ENCODE measurements at regions not wholly inside any gene's neighbourhood (a gene's known extent, or its start where the extent isn't known, plus 50 kb on each side); places are given as distances from the start of the nearest gene placed in this dataset.

- 34% methylated on average over 3 of the region's 3 CpGs for WGBS
- H3K27ac ChIP-seq (ENCODE audit: low read depth), result no peak overlapping the region
- no peak for DNase-seq (ENCODE audit: extremely low spot score)
- H3K36me3 ChIP-seq (ENCODE audit: insufficient read depth), result no peaks in the 10 kb centered on the region
- H3K4me3 ChIP-seq (ENCODE audit: low read depth, low read length), result no peak overlapping the region
- H3K4me1 ChIP-seq (ENCODE audit: insufficient read depth), result no peaks in the 10 kb centered on the region
Observed at GRCh38 chr10:6771331-6771730, 191.3 kb upstream of the PRKCQ start.

GRCh38 chr10:6770846-6771245, 190.8 kb upstream of the PRKCQ start:
- Histone ChIP-seq H3K36me3 (ENCODE audit: insufficient read depth) (no peaks in the 10 kb centered on the region), H3K4me1 (ENCODE audit: insufficient read depth) (no peaks in the 10 kb centered on the region), H3K4me3 (ENCODE audit: low read depth, low read length) (no peak overlapping the region), H3K27ac (ENCODE audit: low read depth) (no peak overlapping the region)
- no peak for DNase-seq (ENCODE audit: extremely low spot score)
- WGBS, result 40% methylated on average over 6 of the region's 6 CpGs

GRCh38 chr10:6769704-6770417, 189.8 kb upstream of the PRKCQ start:
- Histone ChIP-seq H3K27ac (ENCODE audit: low read depth) (no peak overlapping the region), H3K4me1 (ENCODE audit: insufficient read depth) (no peaks in the 10 kb centered on the region), H3K36me3 (ENCODE audit: insufficient read depth) (no peaks in the 10 kb centered on the region), H3K4me3 (ENCODE audit: low read depth, low read length) (no peak overlapping the region)
- no peak for DNase-seq (ENCODE audit: extremely low spot score)
- 93% methylated on average over 6 of the region's 6 CpGs for WGBS

- Histone ChIP-seq H3K4me3 (ENCODE audit: low read depth, low read length) (no peak overlapping the region), H3K36me3 (ENCODE audit: insufficient read depth) (no peaks in the 10 kb centered on the region), H3K27ac (ENCODE audit: low read depth) (no peak overlapping the region), H3K4me1 (ENCODE audit: insufficient read depth) (no peaks in the 10 kb centered on the region)
- WGBS, result 22% methylated on average over 11 of the region's 11 CpGs
- no peak for DNase-seq (ENCODE audit: extremely low spot score)
Observed at GRCh38 chr10:6766131-6766801, 186.2 kb upstream of the PRKCQ start.

- no peaks in the 10 kb centered on the region for H3K36me3 ChIP-seq (ENCODE audit: insufficient read depth)
- no peak overlapping the region for H3K27ac ChIP-seq (ENCODE audit: low read depth)
- 77% methylated on average over 6 of the region's 6 CpGs for WGBS
- no peaks in the 10 kb centered on the region for H3K4me1 ChIP-seq (ENCODE audit: insufficient read depth)
- no peak overlapping the region for H3K4me3 ChIP-seq (ENCODE audit: low read depth, low read length)
- no peak for DNase-seq (ENCODE audit: extremely low spot score)
Observed at GRCh38 chr10:6763423-6763822, 183.3 kb upstream of the PRKCQ start.

- no peaks in the 10 kb centered on the region for H3K4me1 ChIP-seq (ENCODE audit: insufficient read depth)
- no peak for DNase-seq (ENCODE audit: extremely low spot score)
- no peaks in the 10 kb centered on the region for H3K36me3 ChIP-seq (ENCODE audit: insufficient read depth)
- WGBS, result 68% methylated on average over 5 of the region's 5 CpGs
- no peak overlapping the region for H3K4me3 ChIP-seq (ENCODE audit: low read depth, low read length)
- no peak overlapping the region for H3K27ac ChIP-seq (ENCODE audit: low read depth)
Observed at GRCh38 chr10:6763001-6763400, 182.9 kb upstream of the PRKCQ start.

GRCh38 chr10:6759961-6760360, 179.9 kb upstream of the PRKCQ start:
- no peaks in the 10 kb centered on the region for H3K4me1 ChIP-seq (ENCODE audit: insufficient read depth)
- no peak overlapping the region for H3K27ac ChIP-seq (ENCODE audit: low read depth)
- no peak for DNase-seq (ENCODE audit: extremely low spot score)
- H3K36me3 ChIP-seq (ENCODE audit: insufficient read depth), result no peaks in the 10 kb centered on the region
- no peak overlapping the region for H3K4me3 ChIP-seq (ENCODE audit: low read depth, low read length)
- WGBS, result 96% methylated on average over 1 of the region's 1 CpG

DNA sequence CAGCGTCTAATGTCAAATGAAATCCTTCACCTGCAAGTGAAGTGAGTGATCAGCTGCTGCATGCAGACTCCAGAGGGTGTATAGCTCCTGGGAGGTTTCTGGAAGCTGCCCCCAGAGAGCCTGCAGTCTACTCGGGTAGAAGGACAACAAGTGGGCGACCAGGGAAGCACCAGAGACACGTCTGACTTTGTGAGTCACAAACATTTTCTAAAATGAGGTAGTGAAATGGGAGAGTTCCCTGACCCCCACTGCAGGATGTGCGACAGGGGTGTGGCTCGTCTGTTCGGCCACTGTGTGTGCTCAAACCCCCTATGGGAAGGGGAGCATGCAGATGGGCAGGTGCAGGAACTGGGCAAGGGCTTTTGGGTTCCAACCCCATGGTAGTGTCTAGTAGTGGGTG, 177.1 kb upstream of the PRKCQ start:
- Histone ChIP-seq H3K4me3 (ENCODE audit: low read depth, low read length) (no peak overlapping the region), H3K4me1 (ENCODE audit: insufficient read depth) (no peaks in the 10 kb centered on the region), H3K36me3 (ENCODE audit: insufficient read depth) (no peaks in the 10 kb centered on the region), H3K27ac (ENCODE audit: low read depth) (no peak overlapping the region)
- WGBS, result 71% methylated on average over 7 of the region's 7 CpGs
- DNase-seq (ENCODE audit: extremely low spot score), result no peak

- Histone ChIP-seq H3K4me3 (ENCODE audit: low read depth, low read length) (no peak overlapping the region), H3K36me3 (ENCODE audit: insufficient read depth) (no peaks in the 10 kb centered on the region), H3K4me1 (ENCODE audit: insufficient read depth) (no peaks in the 10 kb centered on the region), H3K27ac (ENCODE audit: low read depth) (no peak overlapping the region)
- no peak for DNase-seq (ENCODE audit: extremely low spot score)
- 66% methylated on average over 2 of the region's 2 CpGs for WGBS
Observed at GRCh38 chr10:6756716-6757115, 176.6 kb upstream of the PRKCQ start.

- DNase-seq (ENCODE audit: extremely low spot score), result no peak
- H3K27ac ChIP-seq (ENCODE audit: low read depth), result no peak overlapping the region
- no peaks in the 10 kb centered on the region for H3K36me3 ChIP-seq (ENCODE audit: insufficient read depth)
- H3K4me1 ChIP-seq (ENCODE audit: insufficient read depth), result no peaks in the 10 kb centered on the region
- H3K4me3 ChIP-seq (ENCODE audit: low read depth, low read length), result no peak overlapping the region
- 49% methylated on average over 9 of the region's 9 CpGs for WGBS
Observed at GRCh38 chr10:6755781-6756460, 175.8 kb upstream of the PRKCQ start.

- 87% methylated on average over 10 of the region's 10 CpGs for WGBS
- no peak for DNase-seq (ENCODE audit: extremely low spot score)
Observed at GRCh38 chr10:6753644-6754043, 173.6 kb upstream of the PRKCQ start.

DNA sequence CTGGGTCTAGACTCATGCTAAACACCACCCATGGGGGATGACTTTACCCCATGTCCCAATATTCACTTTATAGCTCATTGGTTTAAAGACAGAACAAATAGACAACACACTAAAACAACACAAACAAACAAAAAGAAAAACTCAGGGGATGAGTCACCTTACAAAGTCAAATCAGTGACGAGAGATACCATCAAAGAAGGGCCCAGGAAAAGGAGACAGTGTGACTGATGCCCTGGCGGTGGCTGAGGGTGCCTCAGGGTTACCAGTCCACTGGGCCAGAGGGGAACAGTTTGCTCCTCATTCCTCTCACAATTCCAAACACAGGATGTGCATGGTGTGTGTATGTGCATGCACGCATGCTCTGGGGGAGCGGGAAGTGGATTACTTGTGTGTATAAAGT, 171.3 kb upstream of the PRKCQ start:
- no peak overlapping the region for H3K4me3 ChIP-seq (ENCODE audit: low read depth, low read length)
- DNase-seq (ENCODE audit: extremely low spot score), result no peak
- no peaks in the 10 kb centered on the region for H3K36me3 ChIP-seq (ENCODE audit: insufficient read depth)
- no peaks in the 10 kb centered on the region for H3K4me1 ChIP-seq (ENCODE audit: insufficient read depth)
- WGBS, result 89% methylated on average over 4 of the region's 4 CpGs
- H3K27ac ChIP-seq (ENCODE audit: low read depth), result no peak overlapping the region

More at GRCh38 chr10:6753644-6754043, 173.6 kb upstream of the PRKCQ start:
- Histone ChIP-seq H3K27ac (ENCODE audit: low read depth) (no peak overlapping the region), H3K4me3 (ENCODE audit: low read depth, low read length) (no peak overlapping the region), H3K36me3 (ENCODE audit: insufficient read depth) (no peaks in the 10 kb centered on the region), H3K4me1 (ENCODE audit: insufficient read depth) (no peaks in the 10 kb centered on the region)

GRCh38 chr10:6748981-6749635, 169.0 kb upstream of the PRKCQ start:
- no peak for DNase-seq (ENCODE audit: extremely low spot score)
- whole genome bisulfite sequencing, result 74% methylated on average over 5 of the region's 5 CpGs
- Histone ChIP-seq H3K27ac (ENCODE audit: low read depth) (no peak overlapping the region), H3K4me3 (ENCODE audit: low read depth, low read length) (no peak overlapping the region), H3K36me3 (ENCODE audit: insufficient read depth) (no peaks in the 10 kb centered on the region), H3K4me1 (ENCODE audit: insufficient read depth) (no peaks in the 10 kb centered on the region)

- H3K4me3 ChIP-seq (ENCODE audit: low read depth, low read length), result no peak overlapping the region
- DNase-seq (ENCODE audit: extremely low spot score), result no peak
- 97% methylated on average over 3 of the region's 3 CpGs for WGBS
- H3K36me3 ChIP-seq (ENCODE audit: insufficient read depth), result no peaks in the 10 kb centered on the region
- no peak overlapping the region for H3K27ac ChIP-seq (ENCODE audit: low read depth)
- H3K4me1 ChIP-seq (ENCODE audit: insufficient read depth), result no peaks in the 10 kb centered on the region
Observed at GRCh38 chr10:6748029-6748428, 168.0 kb upstream of the PRKCQ start.

Measured in urinary bladder (tissue), 3 donors.